Small intestine (tissue), 7 donors: ENCODE measurements at regions not wholly inside any gene's neighbourhood (a gene's known extent, or its start where the extent isn't known, plus 50 kb on each side); places are given as distances from the start of the nearest gene placed in this dataset.
A peak's percentile ranks its signal among the peaks of the same experiment; 100 is the strongest.

Experiments used
- DNase-seq, 2 donors: peaks; one replicate each; pipeline versions ENCODE4 v3.0.0 to v3.0.0-alpha.2; 2013
- FAIRE-seq: peaks from 2 replicates; lab custom pipeline; 2012; peaks lifted over from hg19 to GRCh38; lab: Jason Lieb, UNC
- H3K27ac ChIP-seq, 3 donors: one replicate each; pipeline ENCODE4 v1.5.1; 2013; ENCODE audit warnings: low read length in 2 of 3, mild to moderate bottlenecking in 2 of 3, control low read depth in 1 of 3, inconsistent platforms in 1 of 3, low read depth in 1 of 3, moderate library complexity in 1 of 3
- H3K27me3 ChIP-seq, 3 donors: one replicate each; pipeline ENCODE4 v1.6.1; 2013; ENCODE audit warnings: low read length in 3 of 3, inconsistent platforms in 1 of 3; ENCODE audit not compliant: control insufficient read depth in 3 of 3, insufficient read depth in 3 of 3
- H3K36me3 ChIP-seq, 3 donors: one replicate each; pipeline ENCODE4 v1.6.1; 2013; ENCODE audit warnings: low read length in 3 of 3, inconsistent platforms in 1 of 3, low read depth in 1 of 3, mild to moderate bottlenecking in 1 of 3, moderate library complexity in 1 of 3; ENCODE audit not compliant: control insufficient read depth in 3 of 3, insufficient read depth in 2 of 3
- H3K4me1 ChIP-seq, 3 donors: one replicate each; pipeline ENCODE4 v1.6.1; 2013; ENCODE audit warnings: low read length in 2 of 3, inconsistent platforms in 1 of 3, low read depth in 1 of 3, mild to moderate bottlenecking in 1 of 3, moderate library complexity in 1 of 3; ENCODE audit not compliant: control insufficient read depth in 3 of 3, insufficient read depth in 2 of 3
- H3K4me3 ChIP-seq, 3 donors: one replicate each; pipeline ENCODE4 v1.5.1; 2013; ENCODE audit warnings: low read length in 3 of 3, control low read depth in 1 of 3, inconsistent platforms in 1 of 3, low read depth in 1 of 3, mild to moderate bottlenecking in 1 of 3, moderate library complexity in 1 of 3
- H3K9me3 ChIP-seq, 2 donors: one replicate each; pipeline ENCODE4 v1.6.1; 2013; ENCODE audit warnings: low read depth in 1 of 2, low read length in 1 of 2; ENCODE audit not compliant: control insufficient read depth in 2 of 2, insufficient read depth in 1 of 2
- WGBS, 3 donors: extraction: QIAGEN DNeasy Blood & Tissue Kit; methylation state at CpG; one replicate each; pipeline ENCODE4 v1.1.7; 2013; 5-methylcytosine and 5-hydroxymethylcytosine counted together
- donor health status: healthy with polysubstance abuse.
- donor health status: control.
- donor health status: control.
- donor health status: Bipolar disorder and iron deficiency.
- donor health status: healthy.

GRCh38 chr6:144722925-144723324 lies 437.8 kb downstream of the UTRN start:
- no peak for DNase-seq
- no peak overlapping the region for H3K4me3 ChIP-seq
- no peaks in the 10 kb centered on the region for H3K9me3 ChIP-seq
- peaks cover 0 to 5% (median 0%) of the 10 kb centered on the region in 3 donors for H3K36me3 ChIP-seq
- H3K27ac ChIP-seq, result no peak overlapping the region
- no peaks in the 10 kb centered on the region for H3K27me3 ChIP-seq
- no peak for FAIRE-seq
- peaks cover 0 to 3% (median 0%) of the 10 kb centered on the region in 3 donors for H3K4me1 ChIP-seq

DNA sequence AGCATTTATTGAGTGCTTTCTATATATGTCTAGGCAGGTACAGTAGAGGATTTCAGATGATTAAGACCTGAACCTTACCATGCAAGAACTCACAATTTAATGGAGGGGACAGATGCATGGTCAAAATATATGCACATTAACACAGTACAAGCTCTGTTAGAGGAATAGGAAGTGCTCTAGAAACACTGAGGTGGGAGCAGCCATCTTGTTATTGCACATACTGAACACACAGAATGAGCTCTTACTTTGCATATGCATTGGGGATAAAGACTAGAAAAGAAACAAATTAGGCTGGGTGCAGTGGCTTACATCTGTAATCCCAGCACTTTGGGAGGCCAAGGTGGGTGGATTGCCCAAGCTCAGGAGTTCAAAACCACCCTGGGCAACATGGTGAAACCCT lies 438.3 kb downstream of the UTRN start:
- DNase-seq (no peak), FAIRE-seq (no peak)
- no peak overlapping the region for H3K27ac ChIP-seq

GRCh38 chr6:144724818-144725217 lies 439.7 kb downstream of the UTRN start:
- H3K36me3 ChIP-seq, result peaks cover 0 to 2% (median 0%) of the 10 kb centered on the region in 3 donors
- H3K9me3 ChIP-seq, result no peaks in the 10 kb centered on the region
- H3K27me3 ChIP-seq, result no peaks in the 10 kb centered on the region
- no peak for DNase-seq
- H3K4me1 ChIP-seq, result peaks cover 0 to 3% (median 0%) of the 10 kb centered on the region in 3 donors
- FAIRE-seq, result no peak
- no peak overlapping the region for H3K27ac ChIP-seq
- 89 to 98% (median 93%) methylated on average over 2 of the region's 2 CpGs for WGBS, 3 donors
- H3K4me3 ChIP-seq, result no peak overlapping the region

More for the DNA sequence above, 438.3 kb downstream of the UTRN start:
- H3K4me1 ChIP-seq, result peaks cover 0 to 3% (median 0%) of the 10 kb centered on the region in 3 donors
- H3K27me3 ChIP-seq, result no peaks in the 10 kb centered on the region
- H3K9me3 ChIP-seq, result no peaks in the 10 kb centered on the region
- H3K4me3 ChIP-seq, result no peak overlapping the region
- peaks cover 0 to 5% (median 0%) of the 10 kb centered on the region in 3 donors for H3K36me3 ChIP-seq

DNA sequence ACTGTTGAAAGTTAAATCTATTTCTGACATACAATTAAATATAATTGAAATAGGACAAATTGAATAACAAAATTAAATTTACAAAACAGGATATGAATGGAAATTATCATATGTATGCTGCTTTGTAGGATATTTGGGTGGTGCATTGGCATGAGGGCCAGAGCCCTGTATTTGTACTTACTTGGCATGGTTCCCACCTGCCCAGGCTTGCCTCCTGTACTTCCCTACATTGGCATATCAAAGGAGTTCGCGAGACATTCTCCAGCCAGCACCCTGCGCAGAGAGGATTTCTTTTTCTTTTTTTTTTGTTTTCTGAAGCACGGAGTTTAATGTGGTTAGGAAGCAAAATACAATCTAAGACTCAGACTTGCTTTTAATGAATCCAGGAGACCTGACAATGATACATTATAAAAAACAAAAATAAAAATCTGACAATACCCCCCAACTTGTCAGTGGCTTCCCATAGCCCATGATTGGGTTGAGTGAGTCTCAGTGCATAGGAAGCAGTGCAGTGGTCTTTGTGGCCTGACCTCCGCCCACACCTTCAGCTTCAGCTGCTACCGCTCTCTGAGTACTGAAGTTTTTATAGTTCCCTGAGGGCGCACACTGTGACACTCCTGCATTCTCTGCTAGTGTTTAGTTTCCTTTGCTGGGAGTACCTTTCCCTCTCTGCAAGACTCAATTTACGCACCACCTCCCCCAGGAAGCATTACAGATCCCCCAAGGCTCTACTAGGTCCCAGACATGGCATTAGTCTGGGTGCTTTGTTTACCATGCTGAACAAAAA lies 440.8 kb downstream of the UTRN start:
- Histone ChIP-seq H3K27me3 (no peaks in the 10 kb centered on the region), H3K4me1 (peaks cover 0 to 3% (median 0%) of the 10 kb centered on the region in 3 donors), H3K4me3 (no peak overlapping the region), H3K9me3 (no peaks in the 10 kb centered on the region), H3K36me3 (peaks cover 0 to 2% (median 0%) of the 10 kb centered on the region in 3 donors), H3K27ac (no peak overlapping the region)
- 56 to 81% (median 57%) methylated on average over 8 of the region's 8 CpGs for WGBS, 3 donors
- FAIRE-seq (no peak), DNase-seq (no peak)

DNA sequence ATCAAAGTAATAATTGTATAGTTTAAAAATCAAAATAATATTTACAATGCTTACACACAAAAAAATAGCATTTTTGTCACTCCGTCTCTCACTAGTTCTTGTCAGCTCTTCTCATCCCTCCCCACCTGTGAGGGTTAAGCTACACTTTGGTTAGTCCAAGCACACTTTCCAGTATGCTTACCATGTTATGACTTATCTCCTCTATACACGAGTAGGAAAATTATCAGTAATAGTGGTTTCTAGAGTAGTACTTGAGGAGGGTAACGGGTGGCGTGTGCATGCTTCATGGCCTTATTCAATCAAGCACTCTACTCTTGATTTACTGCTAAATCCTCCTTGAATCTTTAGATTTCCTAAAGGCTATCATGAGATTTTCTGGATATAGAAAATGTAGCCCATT lies 443.7 kb downstream of the UTRN start:
- Histone ChIP-seq H3K4me1 (peaks cover 0 to 3% (median 0%) of the 10 kb centered on the region in 3 donors), H3K9me3 (no peaks in the 10 kb centered on the region), H3K4me3 (no peak overlapping the region), H3K27me3 (no peaks in the 10 kb centered on the region), H3K36me3 (peaks cover 0 to 7% (median 2%) of the 10 kb centered on the region in 3 donors), H3K27ac (no peak overlapping the region)
- 81 to 85% (median 83%) methylated on average over 4 of the region's 4 CpGs for WGBS, 3 donors
- no peak for FAIRE-seq
- DNase-seq, result no peak

- no peaks in the 10 kb centered on the region for H3K27me3 ChIP-seq
- no peak overlapping the region for H3K4me3 ChIP-seq
- FAIRE-seq (no peak), DNase-seq (peak in 1 of 2 donors; percentile 10)
- H3K27ac ChIP-seq, result no peak overlapping the region
- WGBS, 3 donors, result 42 to 59% (median 54%) methylated on average over 3 of the region's 3 CpGs
- H3K9me3 ChIP-seq, result no peaks in the 10 kb centered on the region
- H3K36me3 ChIP-seq, result peaks cover 0 to 7% (median 4%) of the 10 kb centered on the region in 3 donors
- H3K4me1 ChIP-seq, result peaks cover 0 to 3% (median 0%) of the 10 kb centered on the region in 3 donors
Measured at GRCh38 chr6:144729502-144729901, 444.4 kb downstream of the UTRN start.

- Histone ChIP-seq H3K27me3 (no peaks in the 10 kb centered on the region), H3K27ac (no peak overlapping the region), H3K4me1 (peaks cover 0 to 3% (median 0%) of the 10 kb centered on the region in 3 donors), H3K36me3 (peaks cover 0 to 8% (median 4%) of the 10 kb centered on the region in 3 donors), H3K9me3 (no peaks in the 10 kb centered on the region), H3K4me3 (no peak overlapping the region)
- WGBS, 3 donors, result 30 to 65% (median 30%) methylated on average over 5 of the region's 5 CpGs
- FAIRE-seq, result no peak
- DNase-seq, result no peak
Measured at GRCh38 chr6:144730088-144730645, 445.0 kb downstream of the UTRN start.

DNA sequence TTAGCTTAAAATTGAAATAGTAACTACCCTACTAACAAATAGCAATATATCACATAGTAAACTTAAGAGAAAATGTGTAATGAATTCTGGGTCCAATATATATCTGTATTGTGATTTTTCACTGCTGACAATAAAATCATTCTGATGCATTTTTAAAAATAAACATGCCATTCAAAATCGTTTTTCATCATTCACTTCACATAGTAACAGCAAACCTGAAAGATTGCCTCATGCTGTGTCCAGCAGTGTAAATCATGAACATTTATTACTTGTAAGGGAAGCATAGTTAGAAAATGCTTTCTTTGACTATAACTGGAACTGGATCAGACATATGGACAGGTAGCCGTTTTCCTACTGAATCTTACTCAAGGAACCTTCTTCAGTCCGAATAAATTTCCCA lies 446.1 kb downstream of the UTRN start:
- Histone ChIP-seq H3K27ac (no peak overlapping the region), H3K27me3 (no peaks in the 10 kb centered on the region), H3K4me3 (no peak overlapping the region), H3K4me1 (peaks cover 0 to 2% (median 0%) of the 10 kb centered on the region in 3 donors), H3K36me3 (peaks cover 0 to 10% (median 4%) of the 10 kb centered on the region in 3 donors), H3K9me3 (no peaks in the 10 kb centered on the region)
- DNase-seq (no peak), FAIRE-seq (no peak)
- WGBS, 3 donors, result 75 to 87% (median 82%) methylated on average over 3 of the region's 3 CpGs
